ENCODE measurements at regions not wholly inside any gene's neighbourhood (a gene's known extent, or its start where the extent isn't known, plus 50 kb on each side); places are given as distances from the start of the nearest gene placed in this dataset.

DNA sequence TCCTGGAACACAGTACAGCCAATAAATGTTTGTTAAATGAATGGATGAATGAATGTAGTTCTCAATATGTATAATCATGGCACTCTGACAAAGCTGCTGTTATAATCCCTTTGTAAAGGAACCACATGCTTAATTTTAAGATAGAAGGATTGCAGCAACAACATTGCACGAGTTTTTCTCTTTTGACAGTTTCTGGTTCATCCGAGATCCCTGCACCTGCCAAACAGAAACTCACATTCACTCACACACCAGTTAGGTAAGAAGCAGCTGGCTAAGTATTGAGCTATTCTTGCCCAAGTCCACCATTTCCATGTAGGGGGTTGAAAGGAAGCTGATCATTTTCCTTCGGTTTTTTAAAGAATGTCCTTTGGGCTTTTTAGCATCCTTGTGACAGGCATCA, 133.7 kb upstream of the MAP1B start:
- H3K36me3 ChIP-seq: no peaks in the 10 kb centered on the region
- no peaks in the 10 kb centered on the region for H3K27me3 ChIP-seq
- TF ChIP-seq, protein P1, sequence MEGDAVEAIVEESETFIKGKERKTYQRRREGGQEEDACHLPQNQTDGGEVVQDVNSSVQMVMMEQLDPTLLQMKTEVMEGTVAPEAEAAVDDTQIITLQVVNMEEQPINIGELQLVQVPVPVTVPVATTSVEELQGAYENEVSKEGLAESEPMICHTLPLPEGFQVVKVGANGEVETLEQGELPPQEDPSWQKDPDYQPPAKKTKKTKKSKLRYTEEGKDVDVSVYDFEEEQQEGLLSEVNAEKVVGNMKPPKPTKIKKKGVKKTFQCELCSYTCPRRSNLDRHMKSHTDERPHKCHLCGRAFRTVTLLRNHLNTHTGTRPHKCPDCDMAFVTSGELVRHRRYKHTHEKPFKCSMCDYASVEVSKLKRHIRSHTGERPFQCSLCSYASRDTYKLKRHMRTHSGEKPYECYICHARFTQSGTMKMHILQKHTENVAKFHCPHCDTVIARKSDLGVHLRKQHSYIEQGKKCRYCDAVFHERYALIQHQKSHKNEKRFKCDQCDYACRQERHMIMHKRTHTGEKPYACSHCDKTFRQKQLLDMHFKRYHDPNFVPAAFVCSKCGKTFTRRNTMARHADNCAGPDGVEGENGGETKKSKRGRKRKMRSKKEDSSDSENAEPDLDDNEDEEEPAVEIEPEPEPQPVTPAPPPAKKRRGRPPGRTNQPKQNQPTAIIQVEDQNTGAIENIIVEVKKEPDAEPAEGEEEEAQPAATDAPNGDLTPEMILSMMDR (IDR thresholded peaks at IDR 0.05): no peak
- H3K4me1 ChIP-seq (ENCODE audit: control insufficient read depth in 1 of 2, insufficient read depth in 1 of 2, low read depth in 1 of 2, low read length in 1 of 2): no peaks in the 10 kb centered on the region
- H3K9me3 ChIP-seq: no peaks in the 10 kb centered on the region
- H3K27ac ChIP-seq: no peak overlapping the region
- no peak overlapping the region for H3K4me3 ChIP-seq (ENCODE audit: low read depth in 1 of 2, low read length in 1 of 2)

- H3K4me1 ChIP-seq (ENCODE audit: control insufficient read depth in 1 of 2, insufficient read depth in 1 of 2, low read depth in 1 of 2, low read length in 1 of 2): no peaks in the 10 kb centered on the region
- no peaks in the 10 kb centered on the region for H3K36me3 ChIP-seq
- no peak overlapping the region for H3K4me3 ChIP-seq (ENCODE audit: low read depth in 1 of 2, low read length in 1 of 2)
- TF ChIP-seq, protein P1 (IDR thresholded peaks at IDR 0.05): no peak
- H3K9me3 ChIP-seq: no peaks in the 10 kb centered on the region
- no peak overlapping the region for H3K27ac ChIP-seq
- H3K27me3 ChIP-seq: no peaks in the 10 kb centered on the region
Observed at GRCh38 chr5:71974165-71974564, 133.1 kb upstream of the MAP1B start.

DNA sequence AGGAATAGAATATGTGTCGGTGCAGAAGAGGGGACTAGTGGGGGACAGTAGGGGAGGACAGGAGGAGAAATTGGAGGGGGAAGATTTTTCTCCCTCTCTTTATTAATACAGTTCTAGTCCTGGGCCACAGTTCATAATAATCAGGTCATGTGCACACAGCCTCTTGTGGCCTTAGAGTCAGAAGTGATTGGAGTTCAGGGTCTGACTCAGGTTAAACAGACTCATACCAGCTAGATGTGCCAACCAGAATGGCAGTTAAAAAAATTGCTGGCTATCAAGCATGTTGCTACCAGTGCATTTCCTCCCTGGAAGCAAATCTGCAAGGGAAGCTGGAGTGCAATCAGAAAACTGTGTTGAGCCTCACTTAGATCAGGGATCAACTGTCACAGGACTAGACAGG, 132.7 kb upstream of the MAP1B start:
- Histone ChIP-seq H3K9me3 (no peaks in the 10 kb centered on the region), H3K4me1 (ENCODE audit: control insufficient read depth in 1 of 2, insufficient read depth in 1 of 2, low read depth in 1 of 2, low read length in 1 of 2) (no peaks in the 10 kb centered on the region), H3K27me3 (no peaks in the 10 kb centered on the region), H3K27ac (no peak overlapping the region), H3K4me3 (ENCODE audit: low read depth in 1 of 2, low read length in 1 of 2) (no peak overlapping the region), H3K36me3 (no peaks in the 10 kb centered on the region)
- TF ChIP-seq, protein P1 (IDR thresholded peaks at IDR 0.05): no peak

DNA sequence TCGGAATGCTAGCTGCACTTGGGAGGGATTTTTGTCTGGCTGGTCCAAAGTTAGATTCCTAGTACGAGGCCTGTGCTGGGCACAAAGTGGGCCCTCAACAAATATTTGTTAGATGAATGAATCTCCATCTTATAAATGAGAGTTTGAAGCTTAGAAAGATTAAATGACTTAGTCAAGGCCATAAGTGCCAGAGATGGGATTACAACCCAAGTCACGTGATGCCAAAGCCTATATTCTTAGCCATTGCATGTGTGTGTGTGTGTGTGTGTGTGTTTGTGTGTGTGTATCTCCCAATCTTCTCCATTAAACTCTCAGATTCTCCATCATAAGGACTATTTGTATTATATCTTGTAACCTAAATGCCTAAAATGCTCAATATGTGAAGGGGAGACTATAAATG, 130.8 kb upstream of the MAP1B start:
- H3K4me1 ChIP-seq (ENCODE audit: control insufficient read depth in 1 of 2, insufficient read depth in 1 of 2, low read depth in 1 of 2, low read length in 1 of 2): no peaks in the 10 kb centered on the region
- TF ChIP-seq, protein P1 (IDR thresholded peaks at IDR 0.05): no peak
- no peaks in the 10 kb centered on the region for H3K36me3 ChIP-seq
- H3K27me3 ChIP-seq: no peaks in the 10 kb centered on the region
- H3K27ac ChIP-seq: no peak overlapping the region
- H3K4me3 ChIP-seq (ENCODE audit: low read depth in 1 of 2, low read length in 1 of 2): no peak overlapping the region
- H3K9me3 ChIP-seq: no peaks in the 10 kb centered on the region

DNA sequence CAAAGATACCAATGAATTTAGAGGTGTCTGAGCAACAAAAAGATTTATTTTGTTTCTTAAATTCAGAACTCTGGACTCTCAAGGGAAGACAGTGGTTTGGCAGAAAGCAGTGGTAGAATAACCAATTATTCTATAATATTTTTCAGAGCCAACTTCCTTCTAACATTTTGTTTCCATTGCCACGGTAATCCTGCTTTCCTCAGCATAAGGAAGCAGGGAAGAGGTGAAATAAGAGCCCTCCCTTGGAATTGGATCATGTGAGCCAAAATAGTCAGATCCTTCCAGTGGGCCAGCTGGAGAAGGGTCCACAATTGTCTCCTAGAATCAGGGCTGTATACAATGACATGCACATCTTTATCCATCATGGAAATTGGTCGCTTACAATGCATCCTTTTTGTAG, 130.0 kb upstream of the MAP1B start:
- no peak overlapping the region for H3K4me3 ChIP-seq (ENCODE audit: low read depth in 1 of 2, low read length in 1 of 2)
- no peaks in the 10 kb centered on the region for H3K9me3 ChIP-seq
- TF ChIP-seq, protein P1 (IDR thresholded peaks at IDR 0.05): no peak
- no peaks in the 10 kb centered on the region for H3K36me3 ChIP-seq
- H3K27ac ChIP-seq: no peak overlapping the region
- no peaks in the 10 kb centered on the region for H3K27me3 ChIP-seq
- no peaks in the 10 kb centered on the region for H3K4me1 ChIP-seq (ENCODE audit: control insufficient read depth in 1 of 2, insufficient read depth in 1 of 2, low read depth in 1 of 2, low read length in 1 of 2)

GRCh38 chr5:71978216-71978615, 129.1 kb upstream of the MAP1B start:
- no peaks in the 10 kb centered on the region for H3K9me3 ChIP-seq
- TF ChIP-seq, protein P1 (IDR thresholded peaks at IDR 0.05): no peak

More at GRCh38 chr5:71978216-71978615, 129.1 kb upstream of the MAP1B start:
- H3K36me3 ChIP-seq: no peaks in the 10 kb centered on the region
- H3K4me3 ChIP-seq (ENCODE audit: low read depth in 1 of 2, low read length in 1 of 2): no peak overlapping the region
- H3K27me3 ChIP-seq: no peaks in the 10 kb centered on the region
- H3K4me1 ChIP-seq (ENCODE audit: control insufficient read depth in 1 of 2, insufficient read depth in 1 of 2, low read depth in 1 of 2, low read length in 1 of 2): no peaks in the 10 kb centered on the region
- no peak overlapping the region for H3K27ac ChIP-seq

Data from neutrophil (primary cell).